H9 (cell line): ENCODE measurements at regions not wholly inside any gene's neighbourhood (a gene's known extent, or its start where the extent isn't known, plus 50 kb on each side); places are given as distances from the start of the nearest gene placed in this dataset.

Experiments used
- DNase-seq: peaks from one replicate; pipeline ENCODE4 v3.0.0-alpha.2; 2017
- H2AFZ ChIP-seq: one replicate; pipeline ENCODE4 v1.6.1; 2013; ENCODE audit warnings: mild to moderate bottlenecking, low read length, control low read depth, moderate library complexity
- H2AK5ac ChIP-seq: 2 replicates; pipeline ENCODE4 v1.6.1; 2013; ENCODE audit warnings: low read length, control low read depth, mixed read lengths; ENCODE audit not compliant: insufficient read length
- H2BK120ac ChIP-seq: one replicate; pipeline ENCODE4 v1.6.1; 2013; ENCODE audit warnings: low read depth, mild to moderate bottlenecking, low read length, control low read depth, inconsistent platforms; ENCODE audit not compliant: poor library complexity, severe bottlenecking
- H2BK12ac ChIP-seq: 2 replicates; pipeline ENCODE4 v1.6.1; 2013; ENCODE audit warnings: low read length, control low read depth, mixed read lengths, low read depth; ENCODE audit not compliant: insufficient read length
- H2BK15ac ChIP-seq: 2 replicates; pipeline ENCODE4 v1.6.1; 2013; ENCODE audit warnings: low read depth, low read length, control low read depth
- H2BK20ac ChIP-seq: one replicate; pipeline ENCODE4 v1.6.1; 2013; ENCODE audit warnings: low read depth, mild to moderate bottlenecking, low read length, control low read depth, inconsistent platforms; ENCODE audit not compliant: poor library complexity, severe bottlenecking
- H2BK5ac ChIP-seq: 2 replicates; pipeline ENCODE4 v1.6.1; 2013; ENCODE audit warnings: low read length, control low read depth, mixed read lengths; ENCODE audit not compliant: insufficient read length
- H3K14ac ChIP-seq: 2 replicates; pipeline ENCODE4 v1.6.1; 2013; ENCODE audit warnings: low read length, control low read depth; ENCODE audit not compliant: insufficient read depth
- H3K18ac ChIP-seq: 2 replicates; pipeline ENCODE4 v1.6.1; 2013; ENCODE audit warnings: low read depth, mild to moderate bottlenecking, mixed read lengths, low read length, control low read depth; ENCODE audit not compliant: insufficient read length
- H3K23ac ChIP-seq: 2 replicates; pipeline ENCODE4 v1.6.1; 2013; ENCODE audit warnings: low read length, control low read depth, mixed read lengths, low read depth; ENCODE audit not compliant: insufficient read length
- H3K23me2 ChIP-seq: 2 replicates; pipeline ENCODE4 v1.6.1; 2013; ENCODE audit warnings: low read depth, mild to moderate bottlenecking, mixed read lengths, low read length, control low read depth; ENCODE audit not compliant: insufficient read length, poor library complexity, severe bottlenecking
- H3K27ac ChIP-seq: 2 replicates; pipeline ENCODE4 v1.5.1; 2013; ENCODE audit warnings: low read length, control low read depth, mixed read lengths, low read depth; ENCODE audit not compliant: insufficient read length
- H3K27me3 ChIP-seq: 2 replicates; pipeline ENCODE4 v1.6.1; 2013; ENCODE audit warnings: low read length, control low read depth, inconsistent platforms; ENCODE audit not compliant: insufficient read depth
- H3K4ac ChIP-seq: 2 replicates; pipeline ENCODE4 v1.6.1; 2013; ENCODE audit warnings: low read depth, mild to moderate bottlenecking, control low read depth, inconsistent platforms, low read length, moderate library complexity
- H3K4me1 ChIP-seq: 2 replicates; pipeline ENCODE4 v1.6.1; 2013; ENCODE audit warnings: low read length, control low read depth, inconsistent platforms; ENCODE audit not compliant: insufficient read depth
- H3K4me2 ChIP-seq: 2 replicates; pipeline ENCODE4 v1.6.1; 2013; ENCODE audit warnings: low read length, control low read depth, mixed read lengths; ENCODE audit not compliant: insufficient read length, insufficient read depth
- H3K56ac ChIP-seq: 2 replicates; pipeline ENCODE4 v1.6.1; 2013; ENCODE audit warnings: low read depth, mild to moderate bottlenecking, mixed read lengths, low read length, control low read depth; ENCODE audit not compliant: insufficient read length
- H3K79me1 ChIP-seq: 2 replicates; pipeline ENCODE4 v1.6.1; 2013; ENCODE audit warnings: low read depth, mild to moderate bottlenecking, moderate library complexity, low read length, control low read depth, inconsistent platforms; ENCODE audit not compliant: insufficient read depth, poor library complexity, severe bottlenecking
- H3K79me2 ChIP-seq: 2 replicates; pipeline ENCODE4 v1.6.1; 2013; ENCODE audit warnings: low read length, control low read depth, inconsistent platforms; ENCODE audit not compliant: insufficient read depth
- H3K9ac ChIP-seq: 2 replicates; pipeline ENCODE4 v1.6.1; 2013; ENCODE audit warnings: low read length, control low read depth, mixed read lengths; ENCODE audit not compliant: insufficient read length; ENCODE audit errors: extremely low read depth
- H3K9me3 ChIP-seq: one replicate; pipeline ENCODE4 v1.6.1; 2013; ENCODE audit warnings: low read depth, low read length, inconsistent platforms; ENCODE audit not compliant: control insufficient read depth
- H3T11ph ChIP-seq: one replicate; pipeline ENCODE4 v1.6.1; 2013; ENCODE audit warnings: mild to moderate bottlenecking, low read length, control low read depth, inconsistent platforms
- H4K20me1 ChIP-seq: one replicate; pipeline ENCODE4 v1.6.1; 2013; ENCODE audit not compliant: control insufficient read depth, insufficient read length, insufficient read depth
- H4K5ac ChIP-seq: 2 replicates; pipeline ENCODE4 v1.6.1; 2013; ENCODE audit warnings: low read depth, mild to moderate bottlenecking, mixed read lengths, low read length, control low read depth; ENCODE audit not compliant: insufficient read length
- H4K8ac ChIP-seq: replicated peaks from 2 replicates; pipeline ENCODE4 v1.6.1; 2013; ENCODE audit warnings: low read length, control low read depth, mixed read lengths, low read depth; ENCODE audit not compliant: insufficient read length
- H4K91ac ChIP-seq: 2 replicates; pipeline ENCODE4 v1.6.1; 2013; ENCODE audit warnings: low read depth, mild to moderate bottlenecking, moderate library complexity, mixed read lengths, low read length, control low read depth; ENCODE audit not compliant: insufficient read length
- H3K27ac Mint-ChIP-seq, 3 experiments: 2 replicates in 2 of 3; 3 replicates in 1 of 3; pipeline ENCODE4 v1.8.0; 2020 to 2021; ENCODE audit warnings: mixed read lengths in 3 of 3, mild to moderate bottlenecking in 1 of 3, moderate library complexity in 1 of 3
- H3K27me3 Mint-ChIP-seq: 2 replicates; pipeline ENCODE4 v1.8.0; 2021; ENCODE audit warnings: low read depth, mild to moderate bottlenecking, moderate library complexity, mixed read lengths
- H3K36me3 Mint-ChIP-seq, 3 experiments: 2 replicates in 2 of 3; 3 replicates in 1 of 3; pipeline ENCODE4 v1.8.0; 2020 to 2021; ENCODE audit warnings: low read depth in 3 of 3, mixed read lengths in 3 of 3; ENCODE audit not compliant: insufficient read depth in 1 of 3
- H3K4me1 Mint-ChIP-seq, 2 experiments: 2 replicates each; pipeline ENCODE4 v1.8.0; 2020; ENCODE audit warnings: mixed read lengths in 2 of 2
- H3K4me3 Mint-ChIP-seq, 2 experiments: 2 replicates in 1 of 2; 3 replicates in 1 of 2; pipeline ENCODE4 v1.8.0; 2020 to 2021; ENCODE audit warnings: mild to moderate bottlenecking in 2 of 2, mixed read lengths in 2 of 2, moderate library complexity in 1 of 2
- H3K9me3 Mint-ChIP-seq, 2 experiments: 2 replicates in 1 of 2; 3 replicates in 1 of 2; pipeline ENCODE4 v1.8.0; 2020; ENCODE audit warnings: mild to moderate bottlenecking in 2 of 2, mixed read lengths in 2 of 2, moderate library complexity in 1 of 2
- WGBS: extraction: QIAGEN DNeasy Blood & Tissue Kit; methylation state at CpG from one replicate; pipeline ENCODE4 v1.1.7; 2013; ENCODE audit warnings: missing lambda C conversion rate, low lambda C conversion rate, mixed read lengths; ENCODE audit not compliant: insufficient read length; ENCODE audit errors: extremely low coverage; 5-methylcytosine and 5-hydroxymethylcytosine counted together
- TF ChIP-seq, protein P1 (sequence below): fragments of 200-600 bp; sonication (generic); conservative IDR thresholded peaks from 3 replicates; pipeline ENCODE4 v1.8.0; 2021; ENCODE audit warnings: antibody characterized with exemption, mild to moderate bottlenecking

DNA sequence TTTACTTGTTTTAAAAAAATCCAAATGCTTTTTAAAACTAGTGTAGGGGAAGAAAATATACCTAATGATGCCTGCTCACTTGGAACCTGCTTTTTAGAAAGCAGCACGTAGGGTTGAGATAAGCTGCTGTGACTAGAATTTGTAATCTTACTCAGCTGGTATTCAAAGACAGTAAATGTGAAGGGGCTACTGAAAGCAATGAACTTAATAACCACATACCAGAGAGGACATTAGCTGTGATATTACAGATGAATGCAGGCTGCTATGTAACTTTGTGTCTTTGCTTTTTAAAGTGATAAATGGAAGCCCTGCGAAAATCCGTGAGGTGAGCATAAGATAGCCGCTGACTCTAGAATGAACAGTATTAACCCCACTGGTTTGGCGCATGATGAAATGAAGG is 124.1 kb downstream of the TRIML1 start:
- no peaks in the 10 kb centered on the region for H3K9me3 ChIP-seq
- no peak overlapping the region for H3K23ac ChIP-seq
- TF ChIP-seq, protein P1, sequence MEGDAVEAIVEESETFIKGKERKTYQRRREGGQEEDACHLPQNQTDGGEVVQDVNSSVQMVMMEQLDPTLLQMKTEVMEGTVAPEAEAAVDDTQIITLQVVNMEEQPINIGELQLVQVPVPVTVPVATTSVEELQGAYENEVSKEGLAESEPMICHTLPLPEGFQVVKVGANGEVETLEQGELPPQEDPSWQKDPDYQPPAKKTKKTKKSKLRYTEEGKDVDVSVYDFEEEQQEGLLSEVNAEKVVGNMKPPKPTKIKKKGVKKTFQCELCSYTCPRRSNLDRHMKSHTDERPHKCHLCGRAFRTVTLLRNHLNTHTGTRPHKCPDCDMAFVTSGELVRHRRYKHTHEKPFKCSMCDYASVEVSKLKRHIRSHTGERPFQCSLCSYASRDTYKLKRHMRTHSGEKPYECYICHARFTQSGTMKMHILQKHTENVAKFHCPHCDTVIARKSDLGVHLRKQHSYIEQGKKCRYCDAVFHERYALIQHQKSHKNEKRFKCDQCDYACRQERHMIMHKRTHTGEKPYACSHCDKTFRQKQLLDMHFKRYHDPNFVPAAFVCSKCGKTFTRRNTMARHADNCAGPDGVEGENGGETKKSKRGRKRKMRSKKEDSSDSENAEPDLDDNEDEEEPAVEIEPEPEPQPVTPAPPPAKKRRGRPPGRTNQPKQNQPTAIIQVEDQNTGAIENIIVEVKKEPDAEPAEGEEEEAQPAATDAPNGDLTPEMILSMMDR: no peak
- Mint-ChIP-seq H3K9me3 (peaks cover 0 to 3% of the 10 kb centered on the region in 2 experiments; a peak in 2 of 5 replicates), H3K27me3 (no peaks in the 10 kb centered on the region), H3K27ac (no peak overlapping the region), H3K4me1 (peaks cover 15 to 16% of the 10 kb centered on the region in 2 experiments), H3K36me3 (no peaks in the 10 kb centered on the region), H3K4me3 (no peak overlapping the region)
- no peak overlapping the region for H3K4ac ChIP-seq
- no peak overlapping the region for H4K5ac ChIP-seq
- H3K9ac ChIP-seq: no peak overlapping the region
- no peak overlapping the region for H2AFZ ChIP-seq
- WGBS: no CpG with 5 or more reads among the region's 5 CpGs
- no peak overlapping the region for H3T11ph ChIP-seq
- no peak overlapping the region for H2AK5ac ChIP-seq
- H2BK120ac ChIP-seq: no peak overlapping the region
- no peak overlapping the region for H2BK20ac ChIP-seq
- H3K79me2 ChIP-seq: no peaks in the 10 kb centered on the region
- H3K23me2 ChIP-seq: no peaks in the 10 kb centered on the region
- no peak overlapping the region for H3K18ac ChIP-seq
- no peak overlapping the region for H3K27ac ChIP-seq
- H3K4me2 ChIP-seq: no peak overlapping the region
- H2BK15ac ChIP-seq: no peak overlapping the region
- H3K4me1 ChIP-seq: no peaks in the 10 kb centered on the region; the same call in 1 of the 2 replicates
- H3K56ac ChIP-seq: no peak overlapping the region
- H3K14ac ChIP-seq: no peak overlapping the region
- H2BK12ac ChIP-seq: no peak overlapping the region
- no peaks in the 10 kb centered on the region for H4K20me1 ChIP-seq
- H4K8ac ChIP-seq: no peak overlapping the region
- DNase-seq: no peak
- H3K79me1 ChIP-seq: no peaks in the 10 kb centered on the region
- H4K91ac ChIP-seq: no peak overlapping the region
- no peak overlapping the region for H2BK5ac ChIP-seq
- H3K27me3 ChIP-seq: no peaks in the 10 kb centered on the region
